ENCODE measurements at regions not wholly inside any gene's neighbourhood (a gene's known extent, or its start where the extent isn't known, plus 50 kb on each side); places are given as distances from the start of the nearest gene placed in this dataset.

- TF ChIP-seq POLR2A (IDR thresholded peaks at IDR 0.05; ENCODE audit: low read depth, low read length) (no peak), POLR2AphosphoS5 (IDR thresholded peaks at IDR 0.05; ENCODE audit: low read depth, low read length) (no peak)
These were observed 1230.9 kb upstream of the SLC10A2 start for GRCh38 chr13:104297075-104297474.

All from GM12892 (cell line).